H1 (cell line): ENCODE measurements at regions not wholly inside any gene's neighbourhood (a gene's known extent, or its start where the extent isn't known, plus 50 kb on each side); places are given as distances from the start of the nearest gene placed in this dataset.

ENCODE experiments used
- ATF2 ChIP-seq: IDR thresholded peaks from 2 replicates; pipeline ENCODE4 v1.6.1; 2012; ENCODE audit warnings: low read length, inconsistent platforms
- CTCF ChIP-seq, 3 experiments: IDR thresholded peaks; 1 replicate in 2 of 3; 2 replicates in 1 of 3; pipeline versions ENCODE4 v1.5.1 to v1.6.1; 2011; ENCODE audit warnings: low read length in 3 of 3, mild to moderate bottlenecking in 3 of 3, inconsistent platforms in 2 of 3, low read depth in 1 of 3, moderate library complexity in 1 of 3; ENCODE audit not compliant: insufficient read depth in 1 of 3; ENCODE audit errors: control extremely low read depth in 1 of 3
- EGR1 ChIP-seq: IDR thresholded peaks from 2 replicates; pipeline ENCODE4 v1.6.1; 2011; ENCODE audit warnings: low read depth, low read length, borderline replicate concordance
- EP300 ChIP-seq, 2 experiments: IDR thresholded peaks; 1 replicate in 1 of 2; 2 replicates in 1 of 2; pipeline ENCODE4 v1.6.1; 2011 to 2012; ENCODE audit warnings: low read depth in 2 of 2, low read length in 2 of 2, mild to moderate bottlenecking in 2 of 2, borderline replicate concordance in 1 of 2, inconsistent platforms in 1 of 2, moderate library complexity in 1 of 2
- EZH2 ChIP-seq: fragments of 200-600 bp; sonication (generic); IDR thresholded peaks from 2 replicates; pipeline ENCODE4 v1.7.1; 2012; ENCODE audit warnings: low read depth, mild to moderate bottlenecking, moderate library complexity, low read length, inconsistent platforms; ENCODE audit not compliant: severe bottlenecking
- KDM1A ChIP-seq: fragments of 200-600, 300-600 bp; sonication (generic); IDR thresholded peaks from 2 replicates; pipeline ENCODE4 v1.7.1; 2016; ENCODE audit warnings: mild to moderate bottlenecking, low read length, borderline replicate concordance
- MAFK ChIP-seq: IDR thresholded peaks from 2 replicates; pipeline ENCODE4 v1.6.1; 2012; ENCODE audit warnings: low read depth, mild to moderate bottlenecking, improper control_type of control experiment, low read length
- MAX ChIP-seq: IDR thresholded peaks from 2 replicates; pipeline ENCODE4 v1.6.1; 2012; ENCODE audit warnings: inconsistent platforms
- NRF1 ChIP-seq: IDR thresholded peaks from 2 replicates; pipeline ENCODE4 v1.6.1; 2011; ENCODE audit warnings: mild to moderate bottlenecking, low read depth, low read length, improper control_type of control experiment
- POLR2A ChIP-seq, 2 experiments: IDR thresholded peaks; 1 replicate in 1 of 2; 2 replicates in 1 of 2; pipeline ENCODE4 v1.6.1; 2011; ENCODE audit warnings: low read depth in 2 of 2, low read length in 2 of 2, mild to moderate bottlenecking in 2 of 2; ENCODE audit errors: control extremely low read depth in 1 of 2
- POLR2AphosphoS5 ChIP-seq: IDR thresholded peaks from 2 replicates; pipeline ENCODE4 v1.6.1; 2011; ENCODE audit warnings: low read depth, low read length
- SP4 ChIP-seq: IDR thresholded peaks from 2 replicates; pipeline ENCODE4 v1.6.1; 2012; ENCODE audit warnings: low read length, inconsistent platforms
- USF2 ChIP-seq: IDR thresholded peaks from 2 replicates; pipeline ENCODE4 v1.6.1; 2011; ENCODE audit warnings: low read length, improper control_type of control experiment
- YY1 ChIP-seq: IDR thresholded peaks from 2 replicates; pipeline ENCODE4 v1.6.1; 2011; ENCODE audit warnings: low read depth, mild to moderate bottlenecking, low read length

GRCh38 chr1:4599951-4600481 lies 54.4 kb upstream of the AJAP1 start:
- TF ChIP-seq EZH2, result no peak
- no peak for TF ChIP-seq NRF1
- TF ChIP-seq POLR2AphosphoS5, result no peak
- no peak for TF ChIP-seq CTCF (IDR thresholded peaks at IDR 0.05; ENCODE audit: control extremely low read depth in 1 of 3, insufficient read depth in 1 of 3, low read depth in 1 of 3, low read length in 3 of 3)
- TF ChIP-seq EP300 (IDR thresholded peaks at IDR 0.05; ENCODE audit: borderline replicate concordance in 1 of 2, low read depth in 2 of 2, low read length in 2 of 2), result no peak
- TF ChIP-seq USF2, result no peak
- TF ChIP-seq MAX, result no peak
- no peak for TF ChIP-seq KDM1A
- no peak for TF ChIP-seq EGR1
- no peak for TF ChIP-seq POLR2A (IDR thresholded peaks at IDR 0.05; ENCODE audit: control extremely low read depth in 1 of 2, low read depth in 2 of 2, low read length in 2 of 2)
- TF ChIP-seq MAFK, result no peak
- TF ChIP-seq SP4, result no peak
- no peak for TF ChIP-seq ATF2
- TF ChIP-seq YY1, result no peak
